Caco-2 (cell line): ENCODE measurements at regions not wholly inside any gene's neighbourhood (a gene's known extent, or its start where the extent isn't known, plus 50 kb on each side); places are given as distances from the start of the nearest gene placed in this dataset.

Source experiments
- BruUV-seq: library from RNA; stranded (reverse); fragments of 400-500 nt; replicated peaks from 2 replicates; lab custom pipeline; 2021; lab: Mats Ljungman, UMichigan
- CTCF ChIA-PET: fragments of 300-600 bp; sonication (Branson Sonifier 250); formaldehyde crosslinking; loops from one replicate; lab custom pipeline; 2022; ENCODE audit warnings: antibody characterized with exemption; lab: Charles Lee
- POLR2A ChIA-PET: fragments of 300-600 bp; sonication (Branson Sonifier 250); formaldehyde crosslinking; loops from one replicate; lab custom pipeline; 2022; ENCODE audit warnings: antibody characterized with exemption; lab: Charles Lee
- DNase-seq, 2 experiments: peaks; one replicate each; pipeline versions ENCODE4 v3.0.0 to v3.0.0-alpha.2; 2020 to 2022
- H3K27me3 ChIP-seq: replicated peaks from 2 replicates; pipeline ENCODE4 v1.6.0; 2011; ENCODE audit warnings: low read length; ENCODE audit not compliant: control insufficient read depth, insufficient read depth
- H3K36me3 ChIP-seq: 2 replicates; pipeline ENCODE4 v1.5.1; 2011; ENCODE audit warnings: low read length; ENCODE audit not compliant: control insufficient read depth, insufficient read depth
- H3K4me1 ChIP-seq: fragments of 250-450 bp; sonication (Bioruptor Pico); 2 replicates; pipeline ENCODE4 v1.5.1; 2020; ENCODE audit warnings: mild to moderate bottlenecking
- H3K4me3 ChIP-seq: 2 replicates; pipeline ENCODE4 v1.5.1; 2011; ENCODE audit warnings: low read depth, mild to moderate bottlenecking, control low read depth, low read length
- H3K9me3 ChIP-seq: fragments of 250-450 bp; sonication (Bioruptor Pico); 2 replicates; pipeline ENCODE4 v1.5.1; 2020; ENCODE audit warnings: mild to moderate bottlenecking, moderate library complexity
- H3K27ac Mint-ChIP-seq: one replicate; pipeline ENCODE4 v1.8.0; 2022; ENCODE audit warnings: mixed read lengths; ENCODE audit not compliant: unreplicated experiment
- H3K27me3 Mint-ChIP-seq: one replicate; pipeline ENCODE4 v1.8.0; 2022; ENCODE audit warnings: mixed read lengths; ENCODE audit not compliant: insufficient read depth, unreplicated experiment
- H3K36me3 Mint-ChIP-seq: one replicate; pipeline ENCODE4 v1.8.0; 2022; ENCODE audit warnings: mild to moderate bottlenecking, mixed read lengths; ENCODE audit not compliant: insufficient read depth, unreplicated experiment
- H3K4me1 Mint-ChIP-seq: one replicate; pipeline ENCODE4 v1.8.0; 2022; ENCODE audit warnings: low read depth, mixed read lengths; ENCODE audit not compliant: unreplicated experiment
- H3K4me3 Mint-ChIP-seq: one replicate; pipeline ENCODE4 v1.8.0; 2022; ENCODE audit warnings: mild to moderate bottlenecking, moderate library complexity, mixed read lengths; ENCODE audit not compliant: unreplicated experiment
- H3K9me3 Mint-ChIP-seq: one replicate; pipeline ENCODE4 v1.8.0; 2022; ENCODE audit warnings: mixed read lengths; ENCODE audit not compliant: unreplicated experiment
- CTCF ChIP-seq, 2 experiments: fragments of 200-600 bp in 1 of 2; IDR thresholded peaks; 1 replicate in 1 of 2; 2 replicates in 1 of 2; pipeline versions ENCODE4 v1.5.1 to v1.8.0; 2011 to 2022; ENCODE audit warnings: antibody characterized with exemption in 1 of 2, control low read depth in 1 of 2, inconsistent platforms in 1 of 2, low read depth in 1 of 2, low read length in 1 of 2, mild to moderate bottlenecking in 1 of 2, moderate library complexity in 1 of 2; ENCODE audit not compliant: insufficient read depth in 1 of 2, severe bottlenecking in 1 of 2, unreplicated experiment in 1 of 2
- intact Hi-C: fragments of 100-400 bp; cut with micrococcal nuclease; formaldehyde crosslinking; loops from one replicate; pipeline ENCODE4 v1.10.0; 2022; ENCODE audit not compliant: unreplicated experiment

GRCh38 chr22:27644566-27644965 lies 157.0 kb downstream of the MN1 start:
- Mint-ChIP-seq H3K4me3 (no peak overlapping the region), H3K36me3 (peaks cover 5% of the 10 kb centered on the region), H3K9me3 (peaks cover 11% of the 10 kb centered on the region), H3K27me3 (no peaks in the 10 kb centered on the region), H3K27ac (peak overlapping the region; percentile 57), H3K4me1 (peaks cover 37% of the 10 kb centered on the region)
- no TSS peak for BruUV-seq
- Histone ChIP-seq H3K9me3 (no peaks in the 10 kb centered on the region), H3K4me1 (peaks cover 58% of the 10 kb centered on the region), H3K4me3 (no peak overlapping the region), H3K36me3 (no peaks in the 10 kb centered on the region), H3K27me3 (no peaks in the 10 kb centered on the region)
- DNase-seq, result no peak
- POLR2A ChIA-PET, result no interaction called here
- CTCF ChIA-PET, result no interaction called here
- intact Hi-C loops, result no loop called here
- TF ChIP-seq CTCF (IDR thresholded peaks at IDR 0.05; ENCODE audit: insufficient read depth in 1 of 2, low read depth in 1 of 2, low read length in 1 of 2, severe bottlenecking in 1 of 2, unreplicated experiment in 1 of 2), result no peak

GRCh38 chr22:27647540-27647939 lies 154.0 kb downstream of the MN1 start:
- H3K27me3 Mint-ChIP-seq, result no peaks in the 10 kb centered on the region
- BruUV-seq, result no TSS peak
- peaks cover 37% of the 10 kb centered on the region for H3K4me1 Mint-ChIP-seq
- peak; percentile 74 to 85 for DNase-seq
- peaks cover 5% of the 10 kb centered on the region for H3K36me3 Mint-ChIP-seq
- Histone ChIP-seq H3K27me3 (no peaks in the 10 kb centered on the region), H3K36me3 (no peaks in the 10 kb centered on the region), H3K9me3 (no peaks in the 10 kb centered on the region), H3K4me1 (peaks cover 49% of the 10 kb centered on the region), H3K4me3 (no peak overlapping the region)
- intact Hi-C loops, result loop anchor here (2.0 kb wide), 1 partner anchor 23 kb away; no protein-coding TSS in a partner anchor
- peaks cover 15% of the 10 kb centered on the region for H3K9me3 Mint-ChIP-seq
- POLR2A ChIA-PET, result no interaction called here
- peak overlapping the region; percentile 68 for H3K27ac Mint-ChIP-seq
- CTCF ChIA-PET, result no interaction called here
- TF ChIP-seq CTCF (IDR thresholded peaks at IDR 0.05; ENCODE audit: insufficient read depth in 1 of 2, low read depth in 1 of 2, low read length in 1 of 2, severe bottlenecking in 1 of 2, unreplicated experiment in 1 of 2), result no peak
- H3K4me3 Mint-ChIP-seq, result no peak overlapping the region

- H3K4me3 Mint-ChIP-seq, result peak overlapping the region; percentile 1
- H3K9me3 ChIP-seq, result no peaks in the 10 kb centered on the region
- no TSS peak for BruUV-seq
- intact Hi-C loops, result no loop called here
- peaks cover 15% of the 10 kb centered on the region for H3K9me3 Mint-ChIP-seq
- H3K4me3 ChIP-seq, result no peak overlapping the region
- H3K36me3 Mint-ChIP-seq, result peaks cover 5% of the 10 kb centered on the region
- no peaks in the 10 kb centered on the region for H3K27me3 Mint-ChIP-seq
- no peaks in the 10 kb centered on the region for H3K36me3 ChIP-seq
- DNase-seq, result no peak
- H3K27ac Mint-ChIP-seq, result peak overlapping the region; percentile 49
- ChIA-PET CTCF (no interaction called here), POLR2A (no interaction called here)
- no peaks in the 10 kb centered on the region for H3K27me3 ChIP-seq
- H3K4me1 ChIP-seq, result peaks cover 49% of the 10 kb centered on the region
- peaks cover 36% of the 10 kb centered on the region for H3K4me1 Mint-ChIP-seq
- no peak for TF ChIP-seq CTCF (IDR thresholded peaks at IDR 0.05; ENCODE audit: insufficient read depth in 1 of 2, low read depth in 1 of 2, low read length in 1 of 2, severe bottlenecking in 1 of 2, unreplicated experiment in 1 of 2)
Observed at GRCh38 chr22:27648074-27648473, 153.5 kb downstream of the MN1 start.
